ENCODE measurements at regions not wholly inside any gene's neighbourhood (a gene's known extent, or its start where the extent isn't known, plus 50 kb on each side); places are given as distances from the start of the nearest gene placed in this dataset.
"Not testable (repeated sequence)": the region's sequence is repeated elsewhere in the genome, so short reads cannot be mapped to it uniquely, and the experiment has no call there.

DNA sequence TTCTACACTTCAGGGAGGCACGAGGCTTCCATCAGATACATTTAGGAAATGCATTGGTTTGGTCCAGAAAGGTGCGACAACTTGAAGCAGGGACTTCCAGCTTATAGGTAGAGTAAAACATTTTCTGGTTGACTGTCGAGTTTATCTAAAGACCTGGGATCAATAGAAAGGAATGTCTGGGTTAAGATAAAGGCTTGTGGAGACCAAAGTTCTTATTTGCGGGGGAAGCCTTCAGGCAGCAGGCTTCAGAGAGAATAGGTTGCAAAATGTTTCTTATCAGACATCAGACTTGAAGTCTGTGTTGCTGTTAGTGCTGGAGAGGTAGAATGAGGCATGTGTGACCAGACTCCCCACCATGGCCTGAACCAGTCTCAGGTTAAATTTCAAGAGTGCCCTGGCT, 190.3 kb downstream of the TRIML1 start:
- TF ChIP-seq, protein P1, sequence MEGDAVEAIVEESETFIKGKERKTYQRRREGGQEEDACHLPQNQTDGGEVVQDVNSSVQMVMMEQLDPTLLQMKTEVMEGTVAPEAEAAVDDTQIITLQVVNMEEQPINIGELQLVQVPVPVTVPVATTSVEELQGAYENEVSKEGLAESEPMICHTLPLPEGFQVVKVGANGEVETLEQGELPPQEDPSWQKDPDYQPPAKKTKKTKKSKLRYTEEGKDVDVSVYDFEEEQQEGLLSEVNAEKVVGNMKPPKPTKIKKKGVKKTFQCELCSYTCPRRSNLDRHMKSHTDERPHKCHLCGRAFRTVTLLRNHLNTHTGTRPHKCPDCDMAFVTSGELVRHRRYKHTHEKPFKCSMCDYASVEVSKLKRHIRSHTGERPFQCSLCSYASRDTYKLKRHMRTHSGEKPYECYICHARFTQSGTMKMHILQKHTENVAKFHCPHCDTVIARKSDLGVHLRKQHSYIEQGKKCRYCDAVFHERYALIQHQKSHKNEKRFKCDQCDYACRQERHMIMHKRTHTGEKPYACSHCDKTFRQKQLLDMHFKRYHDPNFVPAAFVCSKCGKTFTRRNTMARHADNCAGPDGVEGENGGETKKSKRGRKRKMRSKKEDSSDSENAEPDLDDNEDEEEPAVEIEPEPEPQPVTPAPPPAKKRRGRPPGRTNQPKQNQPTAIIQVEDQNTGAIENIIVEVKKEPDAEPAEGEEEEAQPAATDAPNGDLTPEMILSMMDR (IDR thresholded peaks at IDR 0.05; ENCODE audit: unreplicated experiment in 3 of 3) = no peak
- no peak overlapping the region for H3K4me3 Mint-ChIP-seq
- no peaks in the 10 kb centered on the region for H3K27me3 Mint-ChIP-seq (ENCODE audit: low read depth)
- H3K36me3 Mint-ChIP-seq (ENCODE audit: low read depth) = no peaks in the 10 kb centered on the region
- H3K27ac Mint-ChIP-seq = no peak overlapping the region
- H3K4me1 Mint-ChIP-seq = no peaks in the 10 kb centered on the region
- no peaks in the 10 kb centered on the region for H3K9me3 Mint-ChIP-seq

DNA sequence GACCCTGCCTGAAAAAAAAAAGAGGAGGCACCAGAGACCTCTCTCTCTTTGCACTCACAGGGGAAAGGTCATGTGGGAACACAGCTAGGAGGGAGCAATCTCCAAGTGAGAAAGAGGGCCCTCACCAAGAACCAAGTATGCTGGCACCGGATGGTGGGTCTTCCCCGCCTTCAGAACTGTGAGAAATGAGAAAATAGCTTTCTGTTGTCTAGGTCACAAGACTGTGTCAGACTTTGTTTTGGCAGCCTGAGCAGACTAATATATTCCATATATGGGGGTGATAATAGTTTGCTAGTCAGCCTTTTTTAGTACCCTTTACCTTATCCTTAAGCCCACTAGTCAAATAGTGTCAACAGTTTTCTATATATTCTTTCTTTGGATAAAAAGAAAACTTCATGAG, 193.0 kb downstream of the TRIML1 start:
- H3K9me3 Mint-ChIP-seq = no peaks in the 10 kb centered on the region
- H3K4me3 Mint-ChIP-seq = no peak overlapping the region
- TF ChIP-seq, protein P1 (IDR thresholded peaks at IDR 0.05; ENCODE audit: unreplicated experiment in 3 of 3) = no peak
- no peaks in the 10 kb centered on the region for H3K4me1 Mint-ChIP-seq
- H3K36me3 Mint-ChIP-seq (ENCODE audit: low read depth) = no peaks in the 10 kb centered on the region
- H3K27ac Mint-ChIP-seq = no peak overlapping the region
- H3K27me3 Mint-ChIP-seq (ENCODE audit: low read depth) = no peaks in the 10 kb centered on the region

DNA sequence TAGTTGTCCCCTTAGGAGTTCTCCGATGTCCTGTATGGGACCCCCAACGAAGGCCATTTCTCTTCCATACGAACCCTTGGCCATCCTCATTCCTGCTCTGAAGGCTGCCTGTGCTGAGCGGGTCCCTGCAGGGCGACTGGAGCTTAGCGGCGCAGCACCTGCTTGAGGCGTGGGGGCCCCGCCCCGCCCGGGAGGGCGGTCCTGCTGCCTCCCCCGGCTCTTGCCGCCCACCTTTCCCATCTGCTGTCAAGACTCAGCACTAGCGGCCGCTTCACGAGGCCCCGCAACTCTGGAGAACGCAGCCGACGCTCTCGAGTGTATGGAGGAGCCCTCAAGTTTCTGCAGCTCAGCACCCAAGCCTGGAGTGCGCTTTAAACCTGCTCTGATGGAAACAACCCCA, 197.7 kb downstream of the TRIML1 start:
- Mint-ChIP-seq H3K9me3 (no peaks in the 10 kb centered on the region), H3K36me3 (ENCODE audit: low read depth) (no peaks in the 10 kb centered on the region), H3K4me1 (no peaks in the 10 kb centered on the region), H3K27me3 (ENCODE audit: low read depth) (no peaks in the 10 kb centered on the region), H3K4me3 (no peak overlapping the region), H3K27ac (no peak overlapping the region)
- TF ChIP-seq, protein P1 (IDR thresholded peaks at IDR 0.05; ENCODE audit: unreplicated experiment in 3 of 3) = no peak

GRCh38 chr4:188341428-188341827, 202.2 kb downstream of the TRIML1 start:
- Mint-ChIP-seq H3K4me3 (no peak overlapping the region), H3K27me3 (ENCODE audit: low read depth) (no peaks in the 10 kb centered on the region), H3K4me1 (no peaks in the 10 kb centered on the region), H3K9me3 (peaks cover 5% of the 10 kb centered on the region), H3K27ac (no peak overlapping the region), H3K36me3 (ENCODE audit: low read depth) (no peaks in the 10 kb centered on the region)
- TF ChIP-seq, protein P1 (IDR thresholded peaks at IDR 0.05; ENCODE audit: unreplicated experiment in 3 of 3) = no peak

GRCh38 chr4:188346171-188346809, 207.0 kb downstream of the TRIML1 start:
- H3K9me3 Mint-ChIP-seq = peaks cover 5% of the 10 kb centered on the region
- H3K27me3 Mint-ChIP-seq (ENCODE audit: low read depth) = no peaks in the 10 kb centered on the region
- H3K4me1 Mint-ChIP-seq = no peaks in the 10 kb centered on the region
- H3K4me3 Mint-ChIP-seq = no peak overlapping the region
- H3K36me3 Mint-ChIP-seq (ENCODE audit: low read depth) = no peaks in the 10 kb centered on the region
- TF ChIP-seq, protein P1 (IDR thresholded peaks at IDR 0.05; ENCODE audit: unreplicated experiment in 3 of 3) = no peak
- H3K27ac Mint-ChIP-seq = no peak overlapping the region

DNA sequence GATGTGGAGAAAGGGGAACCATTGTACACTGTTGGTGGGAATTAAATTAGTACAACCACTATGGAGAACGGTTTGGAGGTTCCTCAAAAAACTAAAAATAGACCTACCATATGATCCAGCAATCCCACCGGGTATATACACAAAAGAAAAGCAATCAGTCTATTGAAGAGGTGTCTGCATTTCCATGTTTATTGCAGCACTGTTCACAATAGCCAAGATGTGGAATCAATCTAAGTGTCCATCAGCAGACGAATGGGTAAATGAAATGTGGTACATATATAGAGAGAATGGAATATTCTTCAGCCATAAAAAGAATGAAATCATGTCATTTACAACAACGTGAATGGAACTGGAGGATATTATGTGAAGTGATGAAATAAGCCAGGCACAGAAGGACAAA, 208.1 kb downstream of the TRIML1 start:
- no peaks in the 10 kb centered on the region for H3K27me3 Mint-ChIP-seq (ENCODE audit: low read depth)
- H3K9me3 Mint-ChIP-seq = peaks cover 5% of the 10 kb centered on the region
- no peak overlapping the region for H3K27ac Mint-ChIP-seq
- no peak overlapping the region for H3K4me3 Mint-ChIP-seq
- TF ChIP-seq, protein P1 (IDR thresholded peaks at IDR 0.05; ENCODE audit: unreplicated experiment in 3 of 3) = no peak
- H3K4me1 Mint-ChIP-seq = no peaks in the 10 kb centered on the region
- H3K36me3 Mint-ChIP-seq (ENCODE audit: low read depth) = no peaks in the 10 kb centered on the region

GRCh38 chr4:188349569-188349968, 210.3 kb downstream of the TRIML1 start:
- not testable (repeated sequence) for H3K27me3 Mint-ChIP-seq (ENCODE audit: low read depth); H3K27ac Mint-ChIP-seq; H3K36me3 Mint-ChIP-seq (ENCODE audit: low read depth); H3K4me3 Mint-ChIP-seq; H3K9me3 Mint-ChIP-seq; H3K4me1 Mint-ChIP-seq

Measured in nephron (organoid).